Gastrocnemius medialis (tissue), 4 donors: ENCODE measurements at regions not wholly inside any gene's neighbourhood (a gene's known extent, or its start where the extent isn't known, plus 50 kb on each side); places are given as distances from the start of the nearest gene placed in this dataset.

Experiments used
- ATAC-seq, 2 donors: fragments of 150-250 bp; one replicate each; pipeline ENCODE4 v1.9.1; 2016
- DNase-seq, 2 donors: peaks; one replicate each; pipeline ENCODE4 v3.0.0-alpha.2; 2019
- H3K27ac ChIP-seq, 4 donors: fragments of 200-600 bp; sonication (generic); 1 replicate in 1 of 4; 2 replicates in 3 of 4; pipeline ENCODE4 v1.5.1; 2016 to 2018; ENCODE audit warnings: mild to moderate bottlenecking in 2 of 4, moderate library complexity in 1 of 4
- H3K27me3 ChIP-seq, 3 donors: fragments of 200-600 bp; sonication (generic) in 2 of 3; 1 replicate in 1 of 3; 2 replicates in 2 of 3; pipeline versions ENCODE4 v1.5.1 to v1.6.0; 2016 to 2019; ENCODE audit warnings: mild to moderate bottlenecking in 1 of 3, moderate library complexity in 1 of 3
- H3K36me3 ChIP-seq, 2 donors: fragments of 200-600 bp; sonication (generic) in 1 of 2; one replicate each; pipeline ENCODE4 v1.5.1; 2017 to 2018
- H3K4me1 ChIP-seq, 2 donors: fragments of 200-600 bp; sonication (generic) in 1 of 2; one replicate each; pipeline ENCODE4 v1.5.1; 2016 to 2017; ENCODE audit warnings: mild to moderate bottlenecking in 2 of 2
- H3K4me3 ChIP-seq, 4 donors: fragments of 200-600 bp; sonication (generic) in 3 of 4; 1 replicate in 1 of 4; 2 replicates in 3 of 4; pipeline ENCODE4 v1.5.1; 2016 to 2019; ENCODE audit warnings: mild to moderate bottlenecking in 2 of 4
- H3K9me3 ChIP-seq, 3 donors: fragments of 200-600 bp; sonication (generic) in 2 of 3; 1 replicate in 1 of 3; 2 replicates in 2 of 3; pipeline ENCODE4 v1.5.1; 2016 to 2019
- CTCF ChIP-seq, 5 experiments: fragments of 450-650 bp in 3 of 5; fragments of 200-600 bp in 2 of 5; sonication (generic) in 2 of 5; IDR thresholded peaks in 4 of 5; conservative IDR thresholded peaks in 1 of 5; 1 replicate in 4 of 5; 2 replicates in 1 of 5; pipeline ENCODE4 v1.5.1; 2016 to 2019; ENCODE audit warnings: antibody characterized with exemption in 5 of 5, mild to moderate bottlenecking in 3 of 5, moderate library complexity in 3 of 5
- POLR2A ChIP-seq, 2 donors: fragments of 450-650 bp; IDR thresholded peaks; one replicate each; pipeline ENCODE4 v1.6.1; 2017; ENCODE audit warnings: antibody characterized with exemption in 2 of 2, mild to moderate bottlenecking in 2 of 2, moderate library complexity in 2 of 2
- in situ Hi-C, 4 donors: fragments of 200-750 bp; cut with MboI; loops; one replicate each; pipeline versions ENCODE4 v1.15.0 to v1.8.0; 2017; ENCODE audit warnings: low sequenced_read_pairs in 4 of 4
- intact Hi-C: fragments of 100-400 bp; cut with DNase I; formaldehyde crosslinking; loops from one replicate; pipeline ENCODE4 v1.15.1; 2023; ENCODE audit warnings: low total_unique reads

DNA sequence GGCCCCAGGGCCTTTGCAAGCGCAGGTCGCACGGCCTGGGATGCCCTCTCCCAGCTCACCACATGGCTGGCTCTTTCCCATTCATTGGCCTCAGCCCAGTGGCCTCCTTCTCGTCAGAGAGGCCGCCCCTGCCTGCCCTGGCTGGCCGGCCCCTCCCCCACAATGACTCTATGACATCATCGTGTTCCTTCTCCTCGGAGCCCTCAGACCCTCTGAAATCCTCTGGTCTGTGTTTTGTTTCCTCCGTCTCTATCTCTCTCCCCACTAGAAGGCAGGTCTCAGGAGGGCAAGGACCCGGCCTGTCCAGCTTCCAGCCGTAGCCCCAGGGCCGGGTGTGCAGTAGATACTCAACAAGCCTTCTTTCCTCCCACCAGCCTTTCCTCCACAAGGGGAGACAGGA lies 164.8 kb upstream of the FOXF1 start:
- Histone ChIP-seq H3K4me3 (no peak overlapping the region), H3K4me1 (no peaks in the 10 kb centered on the region), H3K36me3 (no peaks in the 10 kb centered on the region), H3K27me3 (peaks cover 13 to 31% (median 22%) of the 10 kb centered on the region in 3 donors), H3K27ac (no peak overlapping the region), H3K9me3 (no peaks in the 10 kb centered on the region)
- DNase-seq (no peak), ATAC-seq (no peak)
- in situ Hi-C loops (loop anchor here in 2 of 4 donors (25.0 kb wide), 1 partner anchor 167 kb away; the partner anchor contains the start of gene FOXF1 (in 2 of the 2)), intact Hi-C loops (no loop called here)
- TF ChIP-seq POLR2A (IDR thresholded peaks at IDR 0.05) = no peak
- no peak for TF ChIP-seq CTCF (IDR thresholded peaks at IDR 0.05 in 4 of 5, conservative IDR thresholded peaks at IDR 0.05 in 1 of 5)

DNA sequence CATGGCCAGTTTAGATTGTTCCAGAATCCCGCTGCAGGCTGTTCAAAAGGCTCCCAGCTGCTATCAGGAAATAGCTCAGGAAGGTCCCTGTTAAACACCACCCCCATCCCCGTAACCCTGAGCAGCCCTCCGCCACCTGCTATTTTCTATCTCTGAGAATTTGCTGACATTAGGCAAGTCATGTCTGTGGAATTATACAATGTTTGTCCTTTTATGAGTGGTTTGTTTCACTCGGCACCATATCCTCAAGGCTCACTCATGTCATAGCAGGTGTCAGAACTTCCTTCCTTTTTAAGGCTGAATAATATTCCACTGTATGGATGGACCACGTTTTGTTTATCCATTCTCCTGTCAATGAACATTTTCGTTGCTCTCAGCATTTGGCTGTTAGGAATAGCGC lies 164.3 kb upstream of the FOXF1 start:
- in situ Hi-C loops = loop anchor here in 2 of 4 donors (25.0 kb wide), 1 partner anchor 166 kb away; the partner anchor contains the start of gene FOXF1 (in 2 of the 2)
- no peaks in the 10 kb centered on the region for H3K36me3 ChIP-seq

DNA sequence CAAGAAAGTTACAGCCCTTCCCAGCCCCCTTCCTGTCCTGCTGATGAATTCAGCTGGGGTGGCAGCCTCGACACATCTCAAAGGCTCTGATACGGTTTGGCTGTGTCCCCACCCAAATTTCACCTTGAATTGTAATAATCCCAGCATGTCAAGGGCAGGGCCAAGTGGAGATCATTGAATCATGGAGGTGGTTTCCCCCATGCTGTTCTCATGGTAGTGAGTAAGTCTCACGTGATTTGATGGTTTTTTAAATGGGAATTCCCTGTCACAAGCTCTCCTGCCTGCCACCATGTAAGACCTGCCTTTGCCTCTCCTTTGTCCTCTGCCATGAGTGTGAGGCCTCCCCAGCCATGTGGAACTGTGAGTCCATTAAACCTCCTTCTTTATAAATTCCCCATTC lies 163.2 kb upstream of the FOXF1 start:
- DNase-seq (no peak), ATAC-seq (no peak)
- intact Hi-C loops = no loop called here
- in situ Hi-C loops = loop anchor here in 2 of 4 donors (25.0 kb wide), 1 partner anchor 165 kb away; the partner anchor contains the start of gene FOXF1 (in 2 of the 2)
- H3K27me3 ChIP-seq = peaks cover 7 to 34% (median 24%) of the 10 kb centered on the region in 3 donors
- H3K4me1 ChIP-seq = no peaks in the 10 kb centered on the region
- no peaks in the 10 kb centered on the region for H3K9me3 ChIP-seq
- H3K36me3 ChIP-seq = no peaks in the 10 kb centered on the region
- H3K4me3 ChIP-seq = no peak overlapping the region
- TF ChIP-seq POLR2A (IDR thresholded peaks at IDR 0.05) (no peak), CTCF (IDR thresholded peaks at IDR 0.05 in 4 of 5, conservative IDR thresholded peaks at IDR 0.05 in 1 of 5) (no peak)
- H3K27ac ChIP-seq = no peak overlapping the region

More for the DNA sequence above, 164.3 kb upstream of the FOXF1 start:
- intact Hi-C loops = no loop called here
- ATAC-seq = no peak
- peaks cover 13 to 37% (median 24%) of the 10 kb centered on the region in 3 donors for H3K27me3 ChIP-seq
- no peak overlapping the region for H3K27ac ChIP-seq
- DNase-seq = no peak
- H3K9me3 ChIP-seq = no peaks in the 10 kb centered on the region
- TF ChIP-seq POLR2A (IDR thresholded peaks at IDR 0.05) (no peak), CTCF (IDR thresholded peaks at IDR 0.05 in 4 of 5, conservative IDR thresholded peaks at IDR 0.05 in 1 of 5) (no peak)
- H3K4me1 ChIP-seq = no peaks in the 10 kb centered on the region
- no peak overlapping the region for H3K4me3 ChIP-seq

DNA sequence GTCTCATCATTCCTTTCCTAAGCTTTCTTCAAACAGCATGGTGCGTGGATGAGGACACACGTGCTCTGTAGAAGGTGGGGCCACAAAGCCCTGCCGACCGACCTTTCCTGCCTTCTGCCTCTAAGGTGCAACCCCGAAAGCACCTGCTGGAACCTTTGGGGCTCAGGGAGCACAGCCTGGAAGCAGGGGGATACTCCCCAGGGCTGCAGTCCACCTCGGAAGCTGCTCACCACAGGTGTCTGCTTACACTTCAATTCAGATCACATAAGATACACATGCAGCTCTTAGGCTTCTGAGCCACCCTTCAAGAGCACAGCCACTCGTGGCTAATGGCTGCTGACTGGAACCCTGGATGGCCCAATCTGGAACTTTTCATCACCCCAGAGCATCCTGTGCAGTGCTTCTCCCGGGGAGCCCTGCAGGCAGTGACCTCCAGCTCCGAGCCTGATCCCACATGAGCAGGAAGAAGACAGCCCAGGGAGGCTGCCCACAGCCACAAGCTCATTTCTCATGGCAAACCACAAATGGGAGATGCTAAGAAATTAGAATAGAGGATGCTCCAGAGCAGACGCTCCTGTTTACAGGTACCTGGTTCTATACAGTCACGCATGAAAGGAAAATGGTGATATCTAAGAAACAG lies 162.3 kb upstream of the FOXF1 start:
- in situ Hi-C loops = loop anchor here in 2 of 4 donors (25.0 kb wide), 1 partner anchor 164 kb away; the partner anchor contains the start of gene FOXF1 (in 2 of the 2)
- no peaks in the 10 kb centered on the region for H3K36me3 ChIP-seq
- ATAC-seq (no peak), DNase-seq (no peak)
- no peaks in the 10 kb centered on the region for H3K9me3 ChIP-seq
- H3K27me3 ChIP-seq = peaks cover 6 to 24% (median 18%) of the 10 kb centered on the region in 3 donors
- intact Hi-C loops = no loop called here
- no peak overlapping the region for H3K4me3 ChIP-seq
- H3K27ac ChIP-seq = no peak overlapping the region
- H3K4me1 ChIP-seq = no peaks in the 10 kb centered on the region
- TF ChIP-seq POLR2A (IDR thresholded peaks at IDR 0.05) (no peak), CTCF (IDR thresholded peaks at IDR 0.05 in 4 of 5, conservative IDR thresholded peaks at IDR 0.05 in 1 of 5) (no peak)
